ENCODE measurements at regions not wholly inside any gene's neighbourhood (a gene's known extent, or its start where the extent isn't known, plus 50 kb on each side); places are given as distances from the start of the nearest gene placed in this dataset.

DNA sequence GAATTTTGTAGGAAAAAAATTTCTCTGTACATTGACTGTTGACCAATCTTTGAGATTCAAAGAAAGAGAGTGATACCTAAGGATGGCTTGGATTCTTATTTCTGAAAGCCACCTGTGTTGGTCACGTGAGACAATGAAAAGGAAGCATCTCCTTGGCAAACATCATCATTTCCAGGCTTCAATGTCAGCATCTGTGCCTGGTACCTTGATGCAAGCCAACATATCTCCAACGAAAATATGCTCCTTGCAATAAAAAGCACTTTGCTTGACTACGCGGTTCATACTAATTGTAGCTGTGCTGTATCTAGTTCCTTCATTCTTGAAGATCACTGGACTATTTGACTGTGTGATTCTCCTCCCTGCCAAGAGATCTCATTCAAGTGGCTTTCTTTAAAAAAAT, 503.4 kb upstream of the PSMD7 start:
- TF ChIP-seq POLR2AphosphoS5 (IDR thresholded peaks at IDR 0.05) (no peak), POLR2A (IDR thresholded peaks at IDR 0.05) (no peak), EP300 (IDR thresholded peaks at IDR 0.05) (no peak)
- TF ChIP-seq, protein P1, sequence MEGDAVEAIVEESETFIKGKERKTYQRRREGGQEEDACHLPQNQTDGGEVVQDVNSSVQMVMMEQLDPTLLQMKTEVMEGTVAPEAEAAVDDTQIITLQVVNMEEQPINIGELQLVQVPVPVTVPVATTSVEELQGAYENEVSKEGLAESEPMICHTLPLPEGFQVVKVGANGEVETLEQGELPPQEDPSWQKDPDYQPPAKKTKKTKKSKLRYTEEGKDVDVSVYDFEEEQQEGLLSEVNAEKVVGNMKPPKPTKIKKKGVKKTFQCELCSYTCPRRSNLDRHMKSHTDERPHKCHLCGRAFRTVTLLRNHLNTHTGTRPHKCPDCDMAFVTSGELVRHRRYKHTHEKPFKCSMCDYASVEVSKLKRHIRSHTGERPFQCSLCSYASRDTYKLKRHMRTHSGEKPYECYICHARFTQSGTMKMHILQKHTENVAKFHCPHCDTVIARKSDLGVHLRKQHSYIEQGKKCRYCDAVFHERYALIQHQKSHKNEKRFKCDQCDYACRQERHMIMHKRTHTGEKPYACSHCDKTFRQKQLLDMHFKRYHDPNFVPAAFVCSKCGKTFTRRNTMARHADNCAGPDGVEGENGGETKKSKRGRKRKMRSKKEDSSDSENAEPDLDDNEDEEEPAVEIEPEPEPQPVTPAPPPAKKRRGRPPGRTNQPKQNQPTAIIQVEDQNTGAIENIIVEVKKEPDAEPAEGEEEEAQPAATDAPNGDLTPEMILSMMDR (IDR thresholded peaks at IDR 0.05): no peak
- H3K27ac ChIP-seq: no peak overlapping the region
- H3K4me1 ChIP-seq: peaks cover 21% of the 10 kb centered on the region
- no peak for DNase-seq (ENCODE audit: low spot score in 2 of 2)
- no peaks in the 10 kb centered on the region for H3K27me3 ChIP-seq
- H3K9me3 ChIP-seq: no peaks in the 10 kb centered on the region
- H3K36me3 ChIP-seq: no peaks in the 10 kb centered on the region
- no peak overlapping the region for H3K4me3 ChIP-seq
- WGBS: 36% methylated on average over 4 of the region's 4 CpGs

DNA sequence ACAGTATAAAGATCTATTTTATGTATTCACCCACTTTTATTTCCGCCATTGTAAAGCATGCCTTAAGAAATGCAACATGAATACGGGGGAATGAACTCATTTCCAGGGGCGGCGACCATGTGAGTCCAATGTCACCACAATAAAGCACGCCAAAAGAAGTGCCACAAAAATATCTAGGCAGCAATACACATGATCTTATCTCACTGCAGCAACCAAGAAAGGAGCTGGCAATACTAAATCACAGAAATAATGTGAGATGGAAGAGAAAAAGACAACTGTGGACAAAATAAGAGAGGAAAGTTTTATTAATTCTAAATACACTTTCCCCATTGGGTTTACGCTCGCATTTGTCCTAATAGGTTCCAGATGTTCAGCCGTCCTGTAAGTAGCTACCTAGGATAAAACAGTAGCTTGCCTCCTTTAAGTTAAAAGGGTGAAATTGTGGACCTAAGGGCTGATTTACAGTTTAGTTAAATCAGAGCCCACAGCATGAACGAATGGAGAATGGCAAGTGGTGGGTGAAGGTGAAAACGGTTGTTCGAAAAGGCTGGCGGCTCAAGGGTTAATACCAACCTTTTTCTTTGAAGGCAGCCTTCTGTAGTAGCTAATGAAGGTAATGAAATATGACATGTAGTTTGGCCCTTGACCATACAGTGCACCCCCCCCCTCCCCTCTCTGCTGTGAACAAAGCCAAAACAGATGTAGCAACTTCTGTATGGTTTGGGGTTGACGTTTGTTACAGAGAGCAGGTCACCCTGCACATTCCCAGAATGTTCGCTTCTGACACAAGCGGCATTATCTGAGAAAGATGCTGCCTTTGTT, 504.2 kb upstream of the PSMD7 start:
- TF ChIP-seq EP300 (IDR thresholded peaks at IDR 0.05) (no peak), POLR2AphosphoS5 (IDR thresholded peaks at IDR 0.05) (no peak), POLR2A (IDR thresholded peaks at IDR 0.05) (no peak)
- TF ChIP-seq, protein P1 (IDR thresholded peaks at IDR 0.05): no peak
- DNase-seq (ENCODE audit: low spot score in 2 of 2): no peak
- no peak overlapping the region for H3K27ac ChIP-seq
- no peaks in the 10 kb centered on the region for H3K9me3 ChIP-seq
- H3K4me3 ChIP-seq: no peak overlapping the region
- peaks cover 21% of the 10 kb centered on the region for H3K4me1 ChIP-seq
- no peaks in the 10 kb centered on the region for H3K27me3 ChIP-seq
- WGBS: 54% methylated on average over 15 of the region's 15 CpGs
- H3K36me3 ChIP-seq: no peaks in the 10 kb centered on the region

DNA sequence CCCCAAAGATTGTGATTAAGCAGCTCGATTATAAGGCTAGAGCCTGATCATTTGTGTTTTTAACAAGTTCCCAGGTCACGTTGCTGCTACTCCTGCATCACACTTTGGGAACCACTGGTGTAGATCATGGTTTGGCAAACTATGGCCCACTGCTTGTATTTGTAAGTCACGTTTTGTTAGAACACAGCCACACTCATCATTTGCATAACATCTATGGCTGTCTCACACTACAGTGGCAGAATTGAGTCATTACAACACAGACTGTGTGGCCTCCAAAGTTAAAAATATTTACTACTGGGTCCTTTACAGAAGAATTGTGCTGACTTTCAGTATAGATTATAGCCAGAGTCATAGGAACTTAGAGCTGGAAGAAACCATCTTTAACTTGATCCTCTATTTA, 515.3 kb upstream of the PSMD7 start:
- Histone ChIP-seq H3K36me3 (no peaks in the 10 kb centered on the region), H3K9me3 (no peaks in the 10 kb centered on the region), H3K27me3 (no peaks in the 10 kb centered on the region), H3K4me3 (no peak overlapping the region), H3K4me1 (no peaks in the 10 kb centered on the region), H3K27ac (no peak overlapping the region)
- TF ChIP-seq EP300 (IDR thresholded peaks at IDR 0.05): no peak
- no peak for TF ChIP-seq POLR2AphosphoS5 (IDR thresholded peaks at IDR 0.05)
- TF ChIP-seq, protein P1 (IDR thresholded peaks at IDR 0.05): no peak
- no peak for TF ChIP-seq POLR2A (IDR thresholded peaks at IDR 0.05)
- no peak for DNase-seq (ENCODE audit: low spot score in 2 of 2)
- WGBS: 81% methylated on average over 3 of the region's 3 CpGs

DNA sequence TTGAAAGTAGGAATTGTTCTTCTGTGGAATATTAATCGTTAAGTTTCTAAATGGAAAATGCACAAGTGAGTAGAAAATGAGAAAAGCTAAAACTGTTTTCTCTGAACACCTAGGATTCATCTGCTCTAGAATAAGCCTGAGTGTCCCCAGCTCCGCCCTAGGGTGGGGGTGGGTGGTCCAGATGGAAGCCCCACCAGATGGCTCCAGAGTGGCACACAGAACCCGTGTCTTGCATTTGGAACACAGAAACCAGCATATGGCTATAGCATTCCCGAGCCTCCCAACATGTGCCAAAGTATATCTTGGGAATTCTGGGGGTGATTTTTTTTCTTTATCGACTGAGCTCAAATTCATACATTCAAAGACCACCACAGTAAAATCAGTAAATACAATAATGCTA, 517.7 kb upstream of the PSMD7 start:
- no peak for DNase-seq (ENCODE audit: low spot score in 2 of 2)
- Histone ChIP-seq H3K36me3 (no peaks in the 10 kb centered on the region), H3K27ac (no peak overlapping the region), H3K27me3 (no peaks in the 10 kb centered on the region), H3K9me3 (no peaks in the 10 kb centered on the region), H3K4me3 (no peak overlapping the region), H3K4me1 (no peaks in the 10 kb centered on the region)
- TF ChIP-seq, protein P1 (IDR thresholded peaks at IDR 0.05): no peak
- no peak for TF ChIP-seq POLR2A (IDR thresholded peaks at IDR 0.05)
- no peak for TF ChIP-seq EP300 (IDR thresholded peaks at IDR 0.05)
- TF ChIP-seq POLR2AphosphoS5 (IDR thresholded peaks at IDR 0.05): no peak
- WGBS: 70% methylated on average over 5 of the region's 5 CpGs

DNA sequence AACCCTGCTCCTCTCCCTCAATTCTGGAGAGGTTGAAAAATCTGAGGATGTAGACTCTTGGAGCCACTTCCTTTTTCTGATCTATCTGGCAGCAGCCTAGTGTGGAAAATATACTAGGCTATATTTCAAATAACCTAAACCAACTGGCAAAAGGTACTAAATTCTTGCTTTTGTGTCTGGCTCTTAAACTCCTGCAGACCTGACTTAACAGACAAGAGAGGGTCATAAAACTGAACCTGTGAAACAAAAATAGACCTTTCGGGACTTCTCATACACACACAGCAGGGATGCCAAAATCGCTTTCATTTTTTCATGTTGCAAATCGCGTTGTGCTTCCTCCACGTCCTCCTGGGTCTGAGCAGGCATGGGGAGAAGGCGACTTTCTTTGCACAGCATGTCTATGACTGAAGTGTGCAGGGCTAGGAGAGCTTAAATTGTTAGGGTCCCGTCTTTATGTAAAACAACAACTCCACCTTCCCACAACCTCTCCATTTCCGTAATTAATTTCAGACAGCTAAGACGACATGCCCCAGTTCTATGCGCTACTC, 520.7 kb upstream of the PSMD7 start:
- H3K4me3 ChIP-seq: no peak overlapping the region
- no peaks in the 10 kb centered on the region for H3K27me3 ChIP-seq

More for the DNA sequence above, 520.7 kb upstream of the PSMD7 start:
- Histone ChIP-seq H3K27ac (no peak overlapping the region), H3K36me3 (no peaks in the 10 kb centered on the region), H3K4me1 (no peaks in the 10 kb centered on the region), H3K9me3 (no peaks in the 10 kb centered on the region)
- no peak for TF ChIP-seq EP300 (IDR thresholded peaks at IDR 0.05)
- TF ChIP-seq, protein P1 (IDR thresholded peaks at IDR 0.05): no peak
- no peak for TF ChIP-seq POLR2A (IDR thresholded peaks at IDR 0.05)
- TF ChIP-seq POLR2AphosphoS5 (IDR thresholded peaks at IDR 0.05): no peak
- WGBS: 40% methylated on average over 10 of the region's 10 CpGs
- DNase-seq (ENCODE audit: low spot score in 2 of 2): no peak

Data from suprapubic skin (tissue), 4 donors.